Fibroblast of gingiva (primary cell): ENCODE measurements at regions not wholly inside any gene's neighbourhood (a gene's known extent, or its start where the extent isn't known, plus 50 kb on each side); places are given as distances from the start of the nearest gene placed in this dataset.

Source experiments
- DNase-seq: peaks from one replicate; pipeline ENCODE4 v3.0.0-alpha.2; 2011; ENCODE audit warnings: low read depth

DNA sequence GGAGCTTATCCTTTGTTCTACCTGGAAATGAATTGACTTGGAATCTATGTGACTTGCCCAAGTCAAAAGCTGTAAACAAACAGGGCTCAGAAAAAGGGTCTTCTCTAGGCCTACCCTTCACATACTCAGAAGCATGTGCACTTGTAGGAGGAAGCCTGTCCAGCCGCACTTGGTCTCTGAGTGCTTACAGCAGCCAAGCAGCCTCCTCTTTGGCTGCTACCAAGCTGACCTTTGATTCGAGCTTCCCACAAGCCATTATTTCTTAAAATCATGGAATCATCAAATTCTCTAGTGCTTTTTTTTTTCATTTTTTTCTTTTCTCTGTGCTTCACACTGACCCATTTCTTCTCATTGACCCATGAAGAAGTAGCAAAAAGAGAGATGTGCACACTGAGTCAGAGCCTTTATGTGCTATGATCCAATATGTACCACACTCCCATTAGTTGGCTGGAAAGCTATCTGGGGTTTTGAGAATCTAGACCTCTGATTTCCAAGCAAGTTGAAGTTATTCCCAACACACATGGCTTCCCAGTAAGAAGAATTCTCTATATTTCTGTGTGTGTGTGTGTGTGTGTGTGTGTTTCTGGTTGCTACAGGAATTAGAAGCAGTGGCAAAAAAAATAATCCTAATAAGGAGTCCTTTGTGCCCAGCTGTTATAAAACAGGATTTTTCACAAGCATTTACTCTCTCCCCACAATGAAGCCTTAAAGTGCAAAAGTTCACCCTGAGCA lies 550.3 kb upstream of the TNP1 start:
- no peak for DNase-seq

DNA sequence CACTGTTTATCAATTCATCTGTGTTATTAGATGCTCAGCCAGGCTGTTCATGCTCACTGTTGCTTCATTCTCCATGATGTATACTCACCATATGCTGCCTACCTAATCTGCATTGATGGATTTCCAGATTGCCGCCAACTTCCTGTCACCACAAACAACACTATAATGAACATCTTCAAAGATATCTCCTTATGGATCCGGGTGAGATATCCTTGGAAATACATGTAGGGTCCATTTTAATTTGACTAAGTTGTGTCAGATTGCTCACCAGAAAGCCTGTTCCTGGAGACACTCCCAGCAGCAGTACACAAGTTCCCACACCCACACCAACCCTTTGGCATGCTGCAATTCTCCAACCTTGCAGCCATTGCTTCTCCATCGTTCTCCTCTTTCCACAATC lies 547.5 kb upstream of the TNP1 start:
- DNase-seq, result no peak

- no peak for DNase-seq
Measured at GRCh38 chr2:217404236-217404760, 544.4 kb upstream of the TNP1 start.

- DNase-seq, result no peak
Measured at GRCh38 chr2:217402761-217403383, 543.0 kb upstream of the TNP1 start.

GRCh38 chr2:217402144-217402543 lies 542.3 kb upstream of the TNP1 start:
- no peak for DNase-seq

GRCh38 chr2:217399291-217399690 lies 539.4 kb upstream of the TNP1 start:
- no peak for DNase-seq

GRCh38 chr2:217398860-217399259 lies 539.0 kb upstream of the TNP1 start:
- DNase-seq, result no peak

DNA sequence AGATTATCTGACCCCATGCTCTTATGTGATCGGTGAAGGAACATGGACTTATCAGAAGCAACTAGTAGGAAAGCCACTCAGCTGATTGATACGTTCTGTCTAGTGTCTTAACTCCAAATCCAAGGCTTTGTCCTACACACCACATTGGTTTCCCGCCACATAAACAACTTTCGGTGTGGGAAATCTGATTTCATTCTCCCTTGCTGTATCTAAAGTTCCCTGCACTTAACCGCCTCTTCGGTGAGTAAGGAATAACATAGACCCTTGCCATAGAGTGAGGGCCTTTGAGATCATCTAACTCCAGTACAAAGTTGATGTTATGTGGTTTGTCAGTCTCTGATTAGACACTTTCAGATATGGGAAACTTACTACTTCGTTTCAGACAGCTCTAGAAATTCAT lies 538.2 kb upstream of the TNP1 start:
- DNase-seq, result no peak

DNA sequence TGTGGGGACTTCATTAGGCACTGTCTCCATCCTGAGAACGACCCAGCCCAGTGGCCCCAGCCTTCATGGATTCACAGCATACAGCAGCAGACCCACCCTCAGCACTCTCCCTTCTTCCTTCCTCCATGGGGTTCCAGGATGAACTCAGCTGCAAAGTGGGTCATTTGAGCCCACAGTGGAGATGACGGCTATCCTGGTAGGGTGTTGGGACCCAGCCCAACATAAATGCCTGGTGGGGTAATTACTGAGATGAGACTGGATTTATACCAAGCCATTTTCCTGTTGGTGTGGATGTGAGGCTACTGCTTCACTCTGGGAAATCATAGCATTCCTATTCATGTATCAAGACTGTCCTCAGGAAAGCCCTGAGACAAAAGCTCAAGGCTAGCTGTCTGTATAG lies 536.7 kb upstream of the TNP1 start:
- DNase-seq, result no peak

- DNase-seq, result no peak
Measured at GRCh38 chr2:217396165-217396564, 536.3 kb upstream of the TNP1 start.

GRCh38 chr2:217394510-217395351 lies 534.9 kb upstream of the TNP1 start:
- no peak for DNase-seq

- peak; percentile 79 for DNase-seq
Measured at GRCh38 chr2:217393585-217394032, 533.7 kb upstream of the TNP1 start.

GRCh38 chr2:217392930-217393584 lies 533.2 kb upstream of the TNP1 start:
- DNase-seq, result no peak

- no peak for DNase-seq
Measured at GRCh38 chr2:217387776-217388387, 528.0 kb upstream of the TNP1 start.

- no peak for DNase-seq
Measured at GRCh38 chr2:217386041-217386440, 526.2 kb upstream of the TNP1 start.

- DNase-seq, result no peak
Measured at GRCh38 chr2:217383620-217384019, 523.8 kb upstream of the TNP1 start.

DNA sequence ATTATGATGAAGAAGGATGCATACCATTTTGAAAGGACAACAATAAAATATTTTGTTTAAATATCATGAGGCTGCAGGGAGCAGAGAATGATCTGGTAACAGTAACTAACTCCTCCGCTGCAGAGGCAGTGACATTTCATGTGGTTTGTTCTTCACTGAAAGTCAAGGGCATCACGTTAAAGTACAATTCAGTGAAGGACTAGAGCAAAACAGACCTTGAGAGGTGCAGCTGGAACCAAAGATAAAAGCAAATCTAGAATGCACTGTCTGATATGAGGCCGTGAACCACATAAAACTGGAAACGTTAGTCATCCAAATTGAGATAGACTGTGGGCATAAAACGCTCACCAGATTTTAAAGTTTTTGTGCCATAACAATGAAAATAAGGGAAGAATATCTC lies 522.9 kb upstream of the TNP1 start:
- DNase-seq, result no peak

DNA sequence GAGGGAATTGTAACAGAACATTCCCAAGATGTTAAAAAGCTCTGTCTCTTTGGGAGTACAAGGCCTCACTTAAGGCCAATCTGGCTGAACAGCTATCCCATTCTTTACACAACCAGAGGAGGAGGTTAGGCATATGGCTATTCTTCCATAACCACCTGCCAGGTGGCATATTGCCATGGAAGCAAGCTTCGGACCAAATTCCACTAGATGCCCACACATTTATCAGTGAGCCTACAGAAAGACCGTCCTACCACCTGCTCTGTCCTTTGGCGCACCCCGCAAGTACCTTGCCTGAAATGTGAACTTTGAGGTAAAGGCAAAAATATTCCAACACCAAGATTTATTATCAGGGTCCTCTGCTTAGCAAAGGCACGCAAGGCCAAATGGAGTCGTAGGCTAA lies 519.9 kb upstream of the TNP1 start:
- no peak for DNase-seq

GRCh38 chr2:217372794-217373193 lies 512.9 kb upstream of the TNP1 start:
- DNase-seq, result no peak

DNA sequence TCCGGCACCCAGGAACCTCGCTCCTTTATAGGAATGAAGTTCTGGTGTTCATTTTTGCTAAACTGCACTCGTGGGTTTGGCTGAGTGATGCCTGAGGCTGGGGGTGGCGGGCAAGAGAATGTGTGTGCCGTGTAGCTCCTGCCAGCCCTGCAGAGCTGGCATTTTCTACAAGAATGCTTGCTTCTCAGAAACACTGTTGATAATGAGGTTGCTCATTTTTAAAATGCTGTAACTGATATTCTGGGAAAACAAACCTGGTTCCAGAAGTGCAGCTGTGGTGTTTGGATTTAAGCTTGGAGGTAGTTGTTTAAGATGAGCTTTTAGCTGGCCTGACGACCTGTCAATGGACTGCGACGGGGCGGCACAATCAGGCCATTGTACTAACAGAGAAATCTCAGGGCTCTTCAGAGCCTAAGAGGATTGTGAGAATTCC lies 511.9 kb upstream of the TNP1 start:
- DNase-seq, result peak; percentile 41

GRCh38 chr2:217370391-217370790 lies 510.5 kb upstream of the TNP1 start:
- peak; percentile 8 for DNase-seq

DNA sequence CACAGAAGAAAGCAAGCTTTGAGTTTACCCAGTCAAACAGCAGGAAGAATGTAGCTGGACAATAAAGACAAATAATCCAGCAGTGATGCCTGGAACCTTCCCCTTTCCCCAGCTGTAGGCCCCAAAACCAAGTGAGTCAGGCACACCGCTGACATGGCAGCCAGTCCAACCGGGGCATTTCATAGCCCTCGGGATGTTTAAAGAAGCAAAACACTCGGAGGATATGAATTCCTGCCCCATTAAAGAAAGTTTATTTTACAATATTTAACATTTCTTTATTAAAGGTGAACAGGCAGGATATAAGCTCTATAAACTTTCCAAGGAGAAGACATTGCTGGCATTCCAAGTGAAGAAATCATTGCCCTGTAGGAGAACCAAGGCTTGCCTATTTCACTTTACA lies 507.6 kb upstream of the TNP1 start:
- no peak for DNase-seq
